WTC11 (cell line): ENCODE measurements at regions not wholly inside any gene's neighbourhood (a gene's known extent, or its start where the extent isn't known, plus 50 kb on each side); places are given as distances from the start of the nearest gene placed in this dataset.

Source experiments
- ATAC-seq: fragments of 200-7000 bp; cut with Tn5 transposase; 2 replicates; pipeline ENCODE4 v1.10.0; 2021; ENCODE audit warnings: mild to moderate bottlenecking, moderate library complexity
- CTCF ChIA-PET: fragments of 300-600 bp; sonication (Branson Sonifier 250); formaldehyde crosslinking; loops from one replicate; lab custom pipeline; 2021; ENCODE audit warnings: antibody characterized with exemption; lab: Charles Lee
- POLR2A ChIA-PET: fragments of 350-600 bp; sonication (Branson Sonifier 250); formaldehyde crosslinking; loops from one replicate; lab custom pipeline; 2021; ENCODE audit warnings: antibody characterized with exemption; lab: Charles Lee
- DNase-seq: peaks from one replicate; pipeline ENCODE4 v3.0.0; 2021; ENCODE audit warnings: low spot score
- H3K27ac Mint-ChIP-seq: 2 replicates; pipeline ENCODE4 v1.8.0; 2021; ENCODE audit warnings: mixed read lengths
- H3K27me3 Mint-ChIP-seq: 2 replicates; pipeline ENCODE4 v1.8.0; 2021; ENCODE audit warnings: low read depth, mild to moderate bottlenecking, moderate library complexity, mixed read lengths
- H3K36me3 Mint-ChIP-seq: 2 replicates; pipeline ENCODE4 v1.8.0; 2021; ENCODE audit warnings: mixed read lengths
- H3K4me1 Mint-ChIP-seq: 2 replicates; pipeline ENCODE4 v1.8.0; 2022; ENCODE audit warnings: mixed read lengths
- H3K4me3 Mint-ChIP-seq: 2 replicates; pipeline ENCODE4 v1.8.0; 2021; ENCODE audit warnings: mild to moderate bottlenecking, moderate library complexity, mixed read lengths
- H3K9me3 Mint-ChIP-seq: 2 replicates; pipeline ENCODE4 v1.8.0; 2021; ENCODE audit warnings: mixed read lengths
- CBFB ChIP-seq: sonication (generic); formaldehyde crosslinking; IDR thresholded peaks from 2 replicates; pipeline ENCODE4 v1.8.1; 2022; ENCODE audit warnings: mild to moderate bottlenecking, low read depth, missing genetic modification reagents
- FOXJ3 ChIP-seq: sonication (generic); formaldehyde crosslinking; IDR thresholded peaks from 2 replicates; pipeline ENCODE4 v1.9.0; 2021; ENCODE audit warnings: missing genetic modification reagents, mild to moderate bottlenecking, borderline replicate concordance
- GRHL2 ChIP-seq: fragments of 250-450 bp; sonication (Bioruptor Pico); IDR thresholded peaks from 2 replicates; pipeline ENCODE4 v1.8.0; 2022; ENCODE audit warnings: mild to moderate bottlenecking, moderate library complexity; ENCODE audit not compliant: insufficient replicate concordance, severe bottlenecking
- HMGA2 ChIP-seq: fragments of 250-450 bp; sonication (Bioruptor Pico); IDR thresholded peaks from 2 replicates; pipeline ENCODE4 v1.4.0; 2021; ENCODE audit warnings: mild to moderate bottlenecking, moderate library complexity
- MXD4 ChIP-seq: fragments of 250-450 bp; sonication (Bioruptor Pico); IDR thresholded peaks from 2 replicates; pipeline ENCODE4 v1.8.0; 2021; ENCODE audit warnings: mild to moderate bottlenecking, moderate library complexity, borderline replicate concordance
- MYBL2 ChIP-seq: sonication (generic); formaldehyde crosslinking; IDR thresholded peaks from 2 replicates; pipeline ENCODE4 v1.8.1; 2023; ENCODE audit warnings: mild to moderate bottlenecking, moderate library complexity, missing genetic modification reagents
- NR1H2 ChIP-seq: sonication (generic); formaldehyde crosslinking; IDR thresholded peaks from 2 replicates; pipeline ENCODE4 v1.9.0; 2021; ENCODE audit warnings: mild to moderate bottlenecking, moderate library complexity, missing genetic modification reagents
- NR2C2 ChIP-seq: sonication (generic); formaldehyde crosslinking; IDR thresholded peaks from 2 replicates; pipeline ENCODE4 v1.8.0; 2022; ENCODE audit warnings: mild to moderate bottlenecking, missing genetic modification reagents
- SP1 ChIP-seq: sonication (generic); formaldehyde crosslinking; conservative IDR thresholded peaks from 2 replicates; pipeline ENCODE4 v1.8.1; 2022; ENCODE audit warnings: missing genetic modification reagents
- TCF7 ChIP-seq: sonication (generic); formaldehyde crosslinking; IDR thresholded peaks from 2 replicates; pipeline ENCODE4 v1.8.0; 2022; ENCODE audit warnings: mild to moderate bottlenecking, low read depth, missing genetic modification reagents, moderate library complexity
- ZBTB21 ChIP-seq: sonication (generic); formaldehyde crosslinking; IDR thresholded peaks from 2 replicates; pipeline ENCODE4 v1.8.1; 2023; ENCODE audit warnings: mild to moderate bottlenecking, missing genetic modification reagents, borderline replicate concordance
- ZNF423 ChIP-seq: fragments of 250-450 bp; sonication (Bioruptor Pico); IDR thresholded peaks from 2 replicates; pipeline ENCODE4 v2.1.2; 2022; ENCODE audit warnings: mild to moderate bottlenecking, moderate library complexity
- TF ChIP-seq, protein P1 (sequence below): fragments of 250-450 bp; sonication (Bioruptor Pico); IDR thresholded peaks from 2 replicates; pipeline ENCODE4 v1.9.0; 2021; ENCODE audit warnings: mild to moderate bottlenecking
- TF ChIP-seq, protein P2 (sequence below): fragments of 250-450 bp; sonication (Bioruptor Pico); IDR thresholded peaks from 2 replicates; pipeline ENCODE4 v1.9.0; 2021; ENCODE audit warnings: moderate library complexity, mild to moderate bottlenecking, inconsistent platforms, borderline replicate concordance
- TF ChIP-seq, protein P3 (sequence below): fragments of 250-450 bp; sonication (Bioruptor Pico); IDR thresholded peaks from 2 replicates; pipeline ENCODE4 v1.9.0; 2021; ENCODE audit warnings: mild to moderate bottlenecking, borderline replicate concordance
- TF ChIP-seq, protein P4 (sequence below): fragments of 250-450 bp; sonication (Bioruptor Pico); IDR thresholded peaks from 2 replicates; pipeline ENCODE4 v1.8.0; 2021; ENCODE audit warnings: mild to moderate bottlenecking

DNA sequence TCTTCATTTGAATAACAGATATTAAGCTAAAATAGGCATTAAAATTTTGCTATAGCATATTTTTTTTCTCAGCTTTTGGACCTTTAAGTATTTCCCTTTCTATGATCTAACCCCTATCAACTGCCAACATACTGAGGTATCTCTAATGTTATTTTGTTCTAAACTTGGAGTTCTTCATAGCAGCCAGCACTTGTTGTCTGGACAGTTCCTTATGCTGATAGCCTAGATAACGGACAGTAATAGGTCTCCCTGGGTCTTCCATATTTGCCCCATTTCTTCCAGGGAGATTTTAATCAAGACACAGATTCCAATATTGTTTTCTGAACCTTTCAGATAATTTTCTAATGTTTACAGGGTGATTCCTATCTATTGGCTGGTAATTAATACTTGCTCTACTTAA, 475.8 kb upstream of the MAP2 start (continued):
- TF ChIP-seq, protein P1, sequence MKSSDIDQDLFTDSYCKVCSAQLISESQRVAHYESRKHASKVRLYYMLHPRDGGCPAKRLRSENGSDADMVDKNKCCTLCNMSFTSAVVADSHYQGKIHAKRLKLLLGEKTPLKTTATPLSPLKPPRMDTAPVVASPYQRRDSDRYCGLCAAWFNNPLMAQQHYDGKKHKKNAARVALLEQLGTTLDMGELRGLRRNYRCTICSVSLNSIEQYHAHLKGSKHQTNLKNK = no peak
- TF ChIP-seq NR1H2 (CRISPR knock-in tag) = no peak

DNA sequence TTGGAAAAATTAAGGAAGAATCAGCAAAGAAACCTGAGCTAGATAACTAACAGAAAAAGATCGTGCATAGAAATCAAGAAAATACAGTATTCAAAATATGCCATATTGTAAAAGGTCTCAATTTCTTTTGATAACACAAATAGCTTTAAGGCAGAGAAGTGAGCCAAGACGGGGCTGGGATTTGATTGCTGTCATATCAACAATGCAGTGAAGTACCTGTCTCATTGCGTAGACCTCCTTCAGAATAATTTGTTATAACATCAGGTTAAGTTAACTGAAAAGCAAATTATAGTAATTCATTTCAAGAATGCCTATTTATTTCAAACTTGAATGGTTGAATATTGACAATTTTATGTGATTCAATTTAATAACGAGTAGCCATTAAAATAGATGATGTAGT, 453.8 kb upstream of the MAP2 start:
- ChIA-PET CTCF (no interaction called here), POLR2A (no interaction called here)

DNA sequence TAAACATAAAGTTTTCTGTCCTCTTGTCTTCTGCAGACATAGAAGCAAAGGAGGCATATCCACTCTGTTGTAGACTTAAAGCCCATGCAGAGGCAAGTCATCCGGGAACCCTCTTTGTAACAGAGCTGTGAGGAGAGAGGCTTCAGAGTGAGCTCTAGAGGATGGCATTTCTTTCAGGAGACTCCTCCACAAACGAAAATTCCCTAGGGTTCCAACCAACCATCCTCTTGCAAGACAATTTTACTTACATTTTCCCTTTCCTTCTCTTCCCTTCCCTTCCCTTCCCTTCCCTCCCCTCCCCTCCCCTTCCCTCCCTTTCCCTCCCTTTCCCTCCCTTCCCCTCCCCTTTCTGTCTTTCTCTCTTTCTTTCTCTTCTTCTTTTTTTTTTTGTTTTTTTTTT, 446.3 kb upstream of the MAP2 start:
- H3K4me3 Mint-ChIP-seq = no peak overlapping the region
- no peak overlapping the region for H3K27ac Mint-ChIP-seq
- no peak for ATAC-seq
- CTCF ChIA-PET = no interaction called here
- POLR2A ChIA-PET = no interaction called here
- DNase-seq = no peak
- no peaks in the 10 kb centered on the region for H3K9me3 Mint-ChIP-seq
- no peaks in the 10 kb centered on the region for H3K36me3 Mint-ChIP-seq
- H3K4me1 Mint-ChIP-seq = no peaks in the 10 kb centered on the region
- TF ChIP-seq GRHL2 (CRISPR knock-in tag) = no peak
- H3K27me3 Mint-ChIP-seq = no peaks in the 10 kb centered on the region

More for the DNA sequence above, 453.8 kb upstream of the MAP2 start:
- Mint-ChIP-seq H3K4me1 (no peaks in the 10 kb centered on the region), H3K9me3 (peaks cover 21% of the 10 kb centered on the region), H3K4me3 (no peak overlapping the region), H3K27me3 (no peaks in the 10 kb centered on the region), H3K36me3 (peaks cover 19% of the 10 kb centered on the region), H3K27ac (no peak overlapping the region)
- DNase-seq = no peak
- no peak for ATAC-seq
- TF ChIP-seq, protein P2, sequence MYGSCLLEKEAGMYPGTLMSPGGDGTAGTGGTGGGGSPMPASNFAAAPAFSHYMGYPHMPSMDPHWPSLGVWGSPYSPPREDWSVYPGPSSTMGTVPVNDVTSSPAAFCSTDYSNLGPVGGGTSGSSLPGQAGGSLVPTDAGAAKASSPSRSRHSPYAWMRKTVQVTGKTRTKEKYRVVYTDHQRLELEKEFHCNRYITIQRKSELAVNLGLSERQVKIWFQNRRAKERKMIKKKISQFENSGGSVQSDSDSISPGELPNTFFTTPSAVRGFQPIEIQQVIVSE (CRISPR knock-in tag) = no peak
- no peak for TF ChIP-seq CBFB (CRISPR knock-in tag)
- TF ChIP-seq TCF7 (CRISPR knock-in tag) = no peak
- TF ChIP-seq, protein P3, sequence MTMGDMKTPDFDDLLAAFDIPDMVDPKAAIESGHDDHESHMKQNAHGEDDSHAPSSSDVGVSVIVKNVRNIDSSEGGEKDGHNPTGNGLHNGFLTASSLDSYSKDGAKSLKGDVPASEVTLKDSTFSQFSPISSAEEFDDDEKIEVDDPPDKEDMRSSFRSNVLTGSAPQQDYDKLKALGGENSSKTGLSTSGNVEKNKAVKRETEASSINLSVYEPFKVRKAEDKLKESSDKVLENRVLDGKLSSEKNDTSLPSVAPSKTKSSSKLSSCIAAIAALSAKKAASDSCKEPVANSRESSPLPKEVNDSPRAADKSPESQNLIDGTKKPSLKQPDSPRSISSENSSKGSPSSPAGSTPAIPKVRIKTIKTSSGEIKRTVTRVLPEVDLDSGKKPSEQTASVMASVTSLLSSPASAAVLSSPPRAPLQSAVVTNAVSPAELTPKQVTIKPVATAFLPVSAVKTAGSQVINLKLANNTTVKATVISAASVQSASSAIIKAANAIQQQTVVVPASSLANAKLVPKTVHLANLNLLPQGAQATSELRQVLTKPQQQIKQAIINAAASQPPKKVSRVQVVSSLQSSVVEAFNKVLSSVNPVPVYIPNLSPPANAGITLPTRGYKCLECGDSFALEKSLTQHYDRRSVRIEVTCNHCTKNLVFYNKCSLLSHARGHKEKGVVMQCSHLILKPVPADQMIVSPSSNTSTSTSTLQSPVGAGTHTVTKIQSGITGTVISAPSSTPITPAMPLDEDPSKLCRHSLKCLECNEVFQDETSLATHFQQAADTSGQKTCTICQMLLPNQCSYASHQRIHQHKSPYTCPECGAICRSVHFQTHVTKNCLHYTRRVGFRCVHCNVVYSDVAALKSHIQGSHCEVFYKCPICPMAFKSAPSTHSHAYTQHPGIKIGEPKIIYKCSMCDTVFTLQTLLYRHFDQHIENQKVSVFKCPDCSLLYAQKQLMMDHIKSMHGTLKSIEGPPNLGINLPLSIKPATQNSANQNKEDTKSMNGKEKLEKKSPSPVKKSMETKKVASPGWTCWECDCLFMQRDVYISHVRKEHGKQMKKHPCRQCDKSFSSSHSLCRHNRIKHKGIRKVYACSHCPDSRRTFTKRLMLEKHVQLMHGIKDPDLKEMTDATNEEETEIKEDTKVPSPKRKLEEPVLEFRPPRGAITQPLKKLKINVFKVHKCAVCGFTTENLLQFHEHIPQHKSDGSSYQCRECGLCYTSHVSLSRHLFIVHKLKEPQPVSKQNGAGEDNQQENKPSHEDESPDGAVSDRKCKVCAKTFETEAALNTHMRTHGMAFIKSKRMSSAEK (CRISPR knock-in tag) = no peak
- no peak for TF ChIP-seq ZBTB21 (CRISPR knock-in tag)
- no peak for TF ChIP-seq SP1 (CRISPR knock-in tag)
- TF ChIP-seq ZNF423 (CRISPR knock-in tag) = no peak
- no peak for TF ChIP-seq FOXJ3 (CRISPR knock-in tag)
- TF ChIP-seq MYBL2 (CRISPR knock-in tag) = no peak

DNA sequence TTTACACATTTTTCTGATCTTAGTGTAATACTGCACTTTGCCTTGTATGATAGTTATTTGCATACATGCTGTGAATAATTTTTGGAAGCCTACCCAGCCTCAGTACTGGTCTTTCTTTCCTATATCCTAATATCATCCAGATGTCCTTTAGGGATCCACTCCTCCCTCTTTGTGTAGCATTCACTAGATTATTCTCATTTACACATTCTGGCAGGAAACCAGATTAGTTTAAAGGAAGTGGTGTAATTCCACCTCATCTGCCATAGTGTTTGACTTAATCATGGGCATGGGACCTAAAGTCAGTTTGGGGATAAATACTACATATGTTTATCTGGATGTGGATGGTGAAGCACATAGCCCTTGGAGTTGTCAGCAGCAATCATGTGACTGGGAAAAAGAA, 444.9 kb upstream of the MAP2 start:
- no peak overlapping the region for H3K27ac Mint-ChIP-seq
- no peak overlapping the region for H3K4me3 Mint-ChIP-seq
- ATAC-seq (no peak), DNase-seq (no peak)
- H3K4me1 Mint-ChIP-seq = no peaks in the 10 kb centered on the region
- TF ChIP-seq MXD4 (CRISPR knock-in tag) (no peak), HMGA2 (CRISPR knock-in tag) (no peak), NR2C2 (CRISPR knock-in tag) (no peak), GRHL2 (CRISPR knock-in tag) (no peak)
- TF ChIP-seq, protein P4, sequence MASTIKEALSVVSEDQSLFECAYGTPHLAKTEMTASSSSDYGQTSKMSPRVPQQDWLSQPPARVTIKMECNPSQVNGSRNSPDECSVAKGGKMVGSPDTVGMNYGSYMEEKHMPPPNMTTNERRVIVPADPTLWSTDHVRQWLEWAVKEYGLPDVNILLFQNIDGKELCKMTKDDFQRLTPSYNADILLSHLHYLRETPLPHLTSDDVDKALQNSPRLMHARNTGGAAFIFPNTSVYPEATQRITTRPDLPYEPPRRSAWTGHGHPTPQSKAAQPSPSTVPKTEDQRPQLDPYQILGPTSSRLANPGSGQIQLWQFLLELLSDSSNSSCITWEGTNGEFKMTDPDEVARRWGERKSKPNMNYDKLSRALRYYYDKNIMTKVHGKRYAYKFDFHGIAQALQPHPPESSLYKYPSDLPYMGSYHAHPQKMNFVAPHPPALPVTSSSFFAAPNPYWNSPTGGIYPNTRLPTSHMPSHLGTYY (CRISPR knock-in tag) = no peak
- no peaks in the 10 kb centered on the region for H3K36me3 Mint-ChIP-seq
- no peaks in the 10 kb centered on the region for H3K9me3 Mint-ChIP-seq
- ChIA-PET POLR2A (no interaction called here), CTCF (no interaction called here)
- H3K27me3 Mint-ChIP-seq = no peaks in the 10 kb centered on the region
